Lung microvascular endothelial cell (primary cell): ENCODE measurements at regions not wholly inside any gene's neighbourhood (a gene's known extent, or its start where the extent isn't known, plus 50 kb on each side); places are given as distances from the start of the nearest gene placed in this dataset.
A peak's percentile ranks its signal among the peaks of the same experiment; 100 is the strongest.
"Not testable (repeated sequence)": the region's sequence is repeated elsewhere in the genome, so short reads cannot be mapped to it uniquely, and the experiment has no call there.

Experiments
- DNase-seq, 2 donors: peaks; one replicate each; pipeline versions ENCODE4 v3.0.0 to v3.0.0-alpha.2; 2010; ENCODE audit warnings: low read depth in 2 of 2

- peak in 1 of 2 donors; percentile 67 for DNase-seq
Measured at GRCh38 chr10:3277566-3277965, 105.0 kb upstream of the PITRM1 start.

- no peak for DNase-seq
Measured at GRCh38 chr10:3274414-3274813, 101.8 kb upstream of the PITRM1 start.

GRCh38 chr10:3273966-3274365 is 101.4 kb upstream of the PITRM1 start:
- DNase-seq = no peak

- peak; percentile 74 to 78 for DNase-seq
Measured at GRCh38 chr10:3272300-3272699, 99.7 kb upstream of the PITRM1 start.

- DNase-seq = peak in 1 of 2 donors; percentile 97
Measured at GRCh38 chr10:3271354-3272115, 99.0 kb upstream of the PITRM1 start.

- DNase-seq = peak in 1 of 2 donors; percentile 38
Measured at GRCh38 chr10:3270577-3271316, 98.2 kb upstream of the PITRM1 start.

GRCh38 chr10:3268025-3268424 is 95.4 kb upstream of the PITRM1 start:
- no peak for DNase-seq

GRCh38 chr10:3265088-3265487 is 92.5 kb upstream of the PITRM1 start:
- DNase-seq = peak; percentile 51 to 82

- peak; percentile 98 to 99 for DNase-seq
Measured at GRCh38 chr10:3264161-3264761, 91.7 kb upstream of the PITRM1 start.

- DNase-seq = no peak
Measured at GRCh38 chr10:3263747-3264146, 91.2 kb upstream of the PITRM1 start.

GRCh38 chr10:3263082-3263481 is 90.5 kb upstream of the PITRM1 start:
- peak; percentile 89 to 98 for DNase-seq

GRCh38 chr10:3261921-3262320 is 89.3 kb upstream of the PITRM1 start:
- DNase-seq = peak; percentile 66 to 85

- DNase-seq = peak in 1 of 2 donors; percentile 80
Measured at GRCh38 chr10:3260066-3260834, 87.7 kb upstream of the PITRM1 start.

- no peak for DNase-seq
Measured at GRCh38 chr10:3259499-3259898, 86.9 kb upstream of the PITRM1 start.

- peak in 1 of 2 donors; percentile 92 for DNase-seq
Measured at GRCh38 chr10:3258394-3258793, 85.8 kb upstream of the PITRM1 start.

GRCh38 chr10:3255616-3256015 is 83.0 kb upstream of the PITRM1 start:
- no peak for DNase-seq

GRCh38 chr10:3255075-3255474 is 82.5 kb upstream of the PITRM1 start:
- no peak for DNase-seq

GRCh38 chr10:3253974-3254373 is 81.4 kb upstream of the PITRM1 start:
- DNase-seq = not testable (repeated sequence)

- no peak for DNase-seq
Measured at GRCh38 chr10:3251172-3251571, 78.6 kb upstream of the PITRM1 start.

- DNase-seq = no peak
Measured at GRCh38 chr10:3249307-3249889, 76.8 kb upstream of the PITRM1 start.
